IMR-90 (cell line): ENCODE measurements at regions not wholly inside any gene's neighbourhood (a gene's known extent, or its start where the extent isn't known, plus 50 kb on each side); places are given as distances from the start of the nearest gene placed in this dataset.

ENCODE experiments used
- ATAC-seq: fragments of 200-7000 bp; cut with Tn5 transposase; 2 replicates; pipeline ENCODE4 v1.9.1; 2020; ENCODE audit warnings: low read depth, mild to moderate bottlenecking, moderate library complexity
- BruUV-seq: library from RNA; stranded (reverse); fragments of 400-500 nt; replicated peaks from 2 replicates; lab custom pipeline; 2021; lab: Mats Ljungman, UMichigan
- CTCF ChIA-PET: fragments of 300-600 bp; formaldehyde crosslinking; extraction: SDS; loops from one replicate; lab custom pipeline; 2021; ENCODE audit warnings: antibody characterized with exemption; lab: Yijun Ruan, JAX
- POLR2A ChIA-PET: fragments of 300-600 bp; sonication (Branson Sonifier 250); formaldehyde crosslinking; loops from one replicate; lab custom pipeline; 2022; ENCODE audit warnings: antibody characterized with exemption; ENCODE audit not compliant: unreplicated experiment; lab: Charles Lee
- DNase-seq: peaks from one replicate; pipeline ENCODE4 v3.0.0; 2013
- H2AFZ ChIP-seq: replicated peaks from 2 replicates; pipeline ENCODE3; 2013; ENCODE audit warnings: low read length, mild to moderate bottlenecking; ENCODE audit not compliant: poor library complexity
- H2AK5ac ChIP-seq: 2 replicates; pipeline ENCODE4 v1.6.1; 2013; ENCODE audit warnings: low read depth, low read length, inconsistent platforms
- H2AK9ac ChIP-seq: replicated peaks from 2 replicates; pipeline ENCODE3; 2013; ENCODE audit warnings: mild to moderate bottlenecking, low read depth, low read length, moderate library complexity; ENCODE audit not compliant: poor library complexity
- H2BK120ac ChIP-seq: 2 replicates; pipeline ENCODE4 v1.6.1; 2013; ENCODE audit warnings: low read depth, low read length, inconsistent platforms
- H2BK15ac ChIP-seq: 3 replicates; pipeline ENCODE4 v1.6.1; 2013; ENCODE audit warnings: low read depth, low read length, inconsistent platforms
- H2BK20ac ChIP-seq: 2 replicates; pipeline ENCODE4 v1.6.1; 2013; ENCODE audit warnings: low read depth, mild to moderate bottlenecking, inconsistent platforms, low read length, moderate library complexity
- H2BK5ac ChIP-seq: 2 replicates; pipeline ENCODE4 v1.6.1; 2013; ENCODE audit warnings: mild to moderate bottlenecking, low read depth, low read length, inconsistent platforms; ENCODE audit not compliant: poor library complexity, severe bottlenecking
- H3K14ac ChIP-seq: replicated peaks from 2 replicates; pipeline ENCODE4 v1.6.1; 2013; ENCODE audit warnings: low read depth, low read length, inconsistent platforms
- H3K18ac ChIP-seq: 2 replicates; pipeline ENCODE4 v1.6.1; 2013; ENCODE audit warnings: low read depth, low read length, control low read depth
- H3K23ac ChIP-seq: 2 replicates; pipeline ENCODE4 v1.6.1; 2013; ENCODE audit warnings: low read depth, low read length, inconsistent platforms
- H3K27ac ChIP-seq: 2 replicates; pipeline ENCODE4 v1.5.1; 2013; ENCODE audit warnings: mild to moderate bottlenecking, control low read depth, low read length; ENCODE audit not compliant: insufficient read depth
- H3K27me3 ChIP-seq: 2 replicates; pipeline ENCODE4 v1.6.1; 2013; ENCODE audit warnings: low read length; ENCODE audit not compliant: control insufficient read depth, insufficient read depth
- H3K36me3 ChIP-seq: 2 replicates; pipeline ENCODE4 v1.6.1; 2013; ENCODE audit warnings: low read length, mixed read lengths; ENCODE audit not compliant: control insufficient read depth, insufficient read depth
- H3K4ac ChIP-seq: 2 replicates; pipeline ENCODE4 v1.6.1; 2013; ENCODE audit warnings: low read depth, low read length, inconsistent platforms
- H3K4me1 ChIP-seq: 2 replicates; pipeline ENCODE4 v1.6.1; 2013; ENCODE audit warnings: low read length, mixed read lengths; ENCODE audit not compliant: control insufficient read depth, insufficient read depth
- H3K4me2 ChIP-seq: 2 replicates; pipeline ENCODE4 v1.6.1; 2013; ENCODE audit warnings: low read depth, mild to moderate bottlenecking, control low read depth, low read length, moderate library complexity
- H3K4me3 ChIP-seq: 2 replicates; pipeline ENCODE4 v1.5.1; 2013; ENCODE audit warnings: low read depth, mild to moderate bottlenecking, control low read depth, low read length, moderate library complexity; ENCODE audit not compliant: insufficient read depth
- H3K56ac ChIP-seq: 2 replicates; pipeline ENCODE4 v1.6.1; 2013; ENCODE audit warnings: low read length, inconsistent platforms; ENCODE audit not compliant: insufficient read depth; ENCODE audit errors: extremely low read depth
- H3K79me1 ChIP-seq, 2 experiments: 2 replicates each; pipeline ENCODE4 v1.6.1; 2013; ENCODE audit warnings: low read length in 2 of 2, inconsistent platforms in 1 of 2, low read depth in 1 of 2
- H3K9ac ChIP-seq: 2 replicates; pipeline ENCODE4 v1.6.1; 2013; ENCODE audit warnings: low read depth, low read length, control low read depth
- H3K9me1 ChIP-seq: 2 replicates; pipeline ENCODE4 v1.6.1; 2013; ENCODE audit warnings: low read length, inconsistent platforms; ENCODE audit not compliant: insufficient read depth
- H3K9me3 ChIP-seq: 2 replicates; pipeline ENCODE4 v1.6.1; 2013; ENCODE audit warnings: low read length; ENCODE audit not compliant: control insufficient read depth, insufficient read depth
- H4K20me1 ChIP-seq: 2 replicates; pipeline ENCODE4 v1.6.1; 2013; ENCODE audit warnings: low read length, inconsistent platforms; ENCODE audit not compliant: insufficient read depth
- H4K5ac ChIP-seq: 2 replicates; pipeline ENCODE4 v1.6.1; 2013; ENCODE audit warnings: mild to moderate bottlenecking, low read depth, low read length, control low read depth
- H4K8ac ChIP-seq, 2 experiments: 2 replicates each; pipeline ENCODE4 v1.6.1; 2013; ENCODE audit warnings: low read depth in 2 of 2, low read length in 2 of 2, control low read depth in 1 of 2, inconsistent platforms in 1 of 2
- H4K91ac ChIP-seq: 2 replicates; pipeline ENCODE4 v1.6.1; 2013; ENCODE audit warnings: low read depth, low read length, inconsistent platforms; ENCODE audit not compliant: insufficient read depth
- BHLHE40 ChIP-seq: fragments of 150-350 bp; IDR thresholded peaks from 2 replicates; pipeline ENCODE4 v1.6.1; 2016; ENCODE audit warnings: mild to moderate bottlenecking, low read depth, low read length
- CEBPB ChIP-seq: IDR thresholded peaks from 2 replicates; pipeline ENCODE4 v1.6.1; 2012; ENCODE audit warnings: low read depth, low read length, improper control_type of control experiment
- CHD1 ChIP-seq: IDR thresholded peaks from 2 replicates; pipeline ENCODE4 v1.6.1; 2012; ENCODE audit warnings: low read depth, low read length, improper control_type of control experiment
- MAZ ChIP-seq: IDR thresholded peaks from 2 replicates; pipeline ENCODE4 v1.6.1; 2012; ENCODE audit warnings: low read depth, mild to moderate bottlenecking, low read length, improper control_type of control experiment, moderate library complexity, borderline replicate concordance
- POLR2A ChIP-seq: IDR thresholded peaks from 2 replicates; pipeline ENCODE4 v1.6.1; 2012; ENCODE audit warnings: mild to moderate bottlenecking, low read depth, low read length
- RAD21 ChIP-seq: IDR thresholded peaks from 2 replicates; pipeline ENCODE4 v1.6.1; 2012; ENCODE audit warnings: low read length, improper control_type of control experiment
- WGBS, 2 experiments: methylation state at CpG; one replicate each; pipeline versions ENCODE4 v1.1.5 to v1.1.7; 2013; ENCODE audit warnings: missing lambda C conversion rate in 2 of 2; ENCODE audit not compliant: insufficient read length in 1 of 2; ENCODE audit errors: extremely low coverage in 2 of 2; 5-methylcytosine and 5-hydroxymethylcytosine counted together
- dilution Hi-C: fragments of 300-500 bp; cut with HindIII; formaldehyde crosslinking; loops from one replicate; pipeline ENCODE4 v1.14.3; 2018; ENCODE audit warnings: low sequenced_read_pairs; ENCODE audit not compliant: unreplicated experiment
- in situ Hi-C: fragments of 300-500 bp; cut with MboI; formaldehyde crosslinking; loops from 3 replicates; pipeline ENCODE4 v1.14.3; 2019; ENCODE audit warnings: low sequenced_read_pairs, inconsistent platforms, mixed read lengths
- intact Hi-C: fragments of 100-400 bp; cut with micrococcal nuclease; formaldehyde crosslinking; loops from 2 replicates; pipeline ENCODE4 v1.10.0; 2022

- H2BK120ac ChIP-seq: no peak overlapping the region
- no peak overlapping the region for H3K23ac ChIP-seq
- ChIA-PET POLR2A (no interaction called here), CTCF (no interaction called here)
- H4K91ac ChIP-seq: no peak overlapping the region
- H4K20me1 ChIP-seq: no peaks in the 10 kb centered on the region
- no peaks in the 10 kb centered on the region for H3K27me3 ChIP-seq
- no peak overlapping the region for H4K8ac ChIP-seq
- no peak overlapping the region for H3K9ac ChIP-seq
- no CpG with 5 or more reads among the region's 5 CpGs for WGBS, 2 experiments
- H2BK15ac ChIP-seq: no peak overlapping the region
- no peak overlapping the region for H3K4me3 ChIP-seq
- no peak overlapping the region for H3K27ac ChIP-seq
- TF ChIP-seq CEBPB (no peak), MAZ (no peak), POLR2A (no peak), RAD21 (no peak), BHLHE40 (no peak), CHD1 (no peak)
- H3K36me3 ChIP-seq: no peaks in the 10 kb centered on the region
- H3K14ac ChIP-seq: no peak overlapping the region
- no peak overlapping the region for H3K4ac ChIP-seq
- H2BK20ac ChIP-seq: no peak overlapping the region
- in situ Hi-C loops: no loop called here
- H3K9me3 ChIP-seq: no peaks in the 10 kb centered on the region
- H3K4me2 ChIP-seq: no peak overlapping the region
- no peak for DNase-seq
- H4K5ac ChIP-seq: no peak overlapping the region
- no peak overlapping the region for H3K18ac ChIP-seq
- no peak for ATAC-seq
- intact Hi-C loops: no loop called here
- no peak overlapping the region for H2BK5ac ChIP-seq
- H3K79me1 ChIP-seq: no peaks in the 10 kb centered on the region
- BruUV-seq: no TSS peak
- H3K9me1 ChIP-seq: no peaks in the 10 kb centered on the region
- H2AK5ac ChIP-seq: no peak overlapping the region
- dilution Hi-C loops: no loop called here
- no peak overlapping the region for H2AK9ac ChIP-seq
- H3K4me1 ChIP-seq: no peaks in the 10 kb centered on the region
- H2AFZ ChIP-seq: no peak overlapping the region
- no peak overlapping the region for H3K56ac ChIP-seq
Observed at GRCh38 chr11:116123739-116124138, 619.5 kb upstream of the CADM1 start.
